Smooth muscle cell (in vitro differentiated cells): ENCODE measurements at regions not wholly inside any gene's neighbourhood (a gene's known extent, or its start where the extent isn't known, plus 50 kb on each side); places are given as distances from the start of the nearest gene placed in this dataset.

Experiments
- DNase-seq: peaks from one replicate; lab custom pipeline; 2025; ENCODE audit not compliant: unreplicated experiment; lab: John Stamatoyannopoulos, UW
- H2AFZ ChIP-seq: fragments of 200-600 bp; sonication (generic); 2 replicates; pipeline ENCODE4 v1.6.0; 2016; ENCODE audit warnings: antibody characterized with exemption, low read depth, mild to moderate bottlenecking
- H3F3A ChIP-seq: fragments of 200-600 bp; sonication (generic); 2 replicates; pipeline ENCODE4 v1.6.0; 2017; ENCODE audit warnings: antibody characterized with exemption, low read depth
- H3K27ac ChIP-seq: fragments of 200-600 bp; sonication (generic); 2 replicates; pipeline ENCODE4 v1.5.1; 2016; ENCODE audit warnings: low read depth, mild to moderate bottlenecking
- H3K27me3 ChIP-seq: fragments of 200-600 bp; sonication (generic); 2 replicates; pipeline ENCODE4 v1.6.1; 2016; ENCODE audit warnings: low read depth, mild to moderate bottlenecking
- H3K36me3 ChIP-seq: fragments of 200-600 bp; sonication (generic); 2 replicates; pipeline ENCODE4 v1.5.1; 2016; ENCODE audit warnings: low read depth
- H3K4me1 ChIP-seq: fragments of 200-600 bp; sonication (generic); 2 replicates; pipeline ENCODE4 v1.5.1; 2016; ENCODE audit warnings: low read depth
- H3K4me2 ChIP-seq: fragments of 200-600 bp; sonication (generic); 2 replicates; pipeline ENCODE4 v1.6.0; 2016; ENCODE audit warnings: mild to moderate bottlenecking
- H3K4me3 ChIP-seq: fragments of 200-600 bp; sonication (generic); 2 replicates; pipeline ENCODE4 v1.5.1; 2016; ENCODE audit warnings: mild to moderate bottlenecking
- H3K79me2 ChIP-seq: fragments of 200-600 bp; sonication (generic); 2 replicates; pipeline ENCODE4 v1.6.0; 2016; ENCODE audit warnings: low read depth, mild to moderate bottlenecking
- H3K9ac ChIP-seq: fragments of 200-600 bp; sonication (generic); 2 replicates; pipeline ENCODE4 v1.6.0; 2016; ENCODE audit warnings: low read depth
- H3K9me3 ChIP-seq: fragments of 200-600 bp; sonication (generic); replicated peaks from 2 replicates; pipeline ENCODE4 v1.5.1; 2016; ENCODE audit warnings: low read depth
- H4K20me1 ChIP-seq: fragments of 200-600 bp; sonication (generic); 2 replicates; pipeline ENCODE4 v1.6.0; 2016; ENCODE audit warnings: low read depth
- WGBS: methylation state at CpG from one replicate; pipeline ENCODE4 v1.1.7; 2016; ENCODE audit warnings: low lambda C conversion rate; 5-methylcytosine and 5-hydroxymethylcytosine counted together
- TF ChIP-seq, protein P1 (sequence below): fragments of 200-600 bp; sonication (generic); IDR thresholded peaks from 2 replicates; pipeline ENCODE4 v1.5.1; 2017; ENCODE audit warnings: borderline replicate concordance, mild to moderate bottlenecking, antibody characterized with exemption; ENCODE audit not compliant: insufficient read depth, poor library complexity, severe bottlenecking

DNA sequence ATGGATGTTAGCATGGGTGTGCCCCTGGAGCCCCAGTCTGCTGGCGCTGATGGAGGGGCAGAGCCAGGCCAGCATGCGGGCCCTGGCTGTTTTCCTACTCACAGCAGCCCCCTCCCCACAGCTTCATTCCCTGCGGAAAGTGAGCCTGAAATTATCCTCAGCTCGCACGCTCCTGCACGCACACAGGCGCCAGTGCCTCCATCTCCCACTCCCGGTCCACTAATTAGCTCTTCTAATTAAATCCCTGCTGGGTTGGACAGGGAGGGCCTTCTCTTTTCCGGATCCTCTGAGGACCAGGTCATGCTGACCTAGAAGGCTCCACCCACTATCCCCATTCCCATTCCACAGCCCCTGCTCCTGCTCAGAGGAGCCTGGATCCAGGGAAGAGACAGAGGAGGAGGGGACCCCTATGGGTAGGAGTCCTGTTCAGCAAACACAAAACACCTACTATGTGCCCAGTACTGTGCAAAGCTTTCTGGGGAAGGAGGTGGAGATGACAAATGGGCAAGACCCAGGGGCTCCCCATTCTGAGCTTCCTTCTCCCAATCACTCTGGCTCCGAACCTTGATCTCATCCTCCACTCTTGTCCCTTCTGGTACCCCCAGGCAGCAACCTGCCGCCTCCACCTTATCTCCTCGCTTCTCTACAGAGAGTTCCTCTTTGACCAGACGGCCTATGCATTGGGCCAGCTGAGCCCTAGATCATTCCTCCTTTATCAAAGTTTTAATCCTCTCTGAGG, 70.2 kb upstream of the CCDC167 start:
- Histone ChIP-seq H3K9me3 (no peaks in the 10 kb centered on the region), H3K27ac (no peak overlapping the region), H3K79me2 (no peaks in the 10 kb centered on the region), H3K4me2 (no peak overlapping the region), H3K27me3 (peaks cover 22% of the 10 kb centered on the region), H3F3A (no peaks in the 10 kb centered on the region), H3K36me3 (no peaks in the 10 kb centered on the region), H3K4me1 (peaks cover 22% of the 10 kb centered on the region), H3K9ac (no peak overlapping the region), H4K20me1 (no peaks in the 10 kb centered on the region), H3K4me3 (no peak overlapping the region), H2AFZ (no peak overlapping the region)
- no peak for DNase-seq
- WGBS, result 87% methylated on average over 13 of the region's 13 CpGs
- TF ChIP-seq, protein P1, sequence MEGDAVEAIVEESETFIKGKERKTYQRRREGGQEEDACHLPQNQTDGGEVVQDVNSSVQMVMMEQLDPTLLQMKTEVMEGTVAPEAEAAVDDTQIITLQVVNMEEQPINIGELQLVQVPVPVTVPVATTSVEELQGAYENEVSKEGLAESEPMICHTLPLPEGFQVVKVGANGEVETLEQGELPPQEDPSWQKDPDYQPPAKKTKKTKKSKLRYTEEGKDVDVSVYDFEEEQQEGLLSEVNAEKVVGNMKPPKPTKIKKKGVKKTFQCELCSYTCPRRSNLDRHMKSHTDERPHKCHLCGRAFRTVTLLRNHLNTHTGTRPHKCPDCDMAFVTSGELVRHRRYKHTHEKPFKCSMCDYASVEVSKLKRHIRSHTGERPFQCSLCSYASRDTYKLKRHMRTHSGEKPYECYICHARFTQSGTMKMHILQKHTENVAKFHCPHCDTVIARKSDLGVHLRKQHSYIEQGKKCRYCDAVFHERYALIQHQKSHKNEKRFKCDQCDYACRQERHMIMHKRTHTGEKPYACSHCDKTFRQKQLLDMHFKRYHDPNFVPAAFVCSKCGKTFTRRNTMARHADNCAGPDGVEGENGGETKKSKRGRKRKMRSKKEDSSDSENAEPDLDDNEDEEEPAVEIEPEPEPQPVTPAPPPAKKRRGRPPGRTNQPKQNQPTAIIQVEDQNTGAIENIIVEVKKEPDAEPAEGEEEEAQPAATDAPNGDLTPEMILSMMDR, result no peak

- H3F3A ChIP-seq, result no peaks in the 10 kb centered on the region
- DNase-seq, result no peak
- TF ChIP-seq, protein P1, result no peak
- no peak overlapping the region for H3K27ac ChIP-seq
- H3K4me1 ChIP-seq, result peaks cover 28% of the 10 kb centered on the region
- WGBS, result 91% methylated on average over 4 of the region's 4 CpGs
- no peak overlapping the region for H3K4me2 ChIP-seq
- no peak overlapping the region for H2AFZ ChIP-seq
- H3K36me3 ChIP-seq, result no peaks in the 10 kb centered on the region
- no peak overlapping the region for H3K4me3 ChIP-seq
- no peak overlapping the region for H3K9ac ChIP-seq
- H3K27me3 ChIP-seq, result peaks cover 24% of the 10 kb centered on the region
- H4K20me1 ChIP-seq, result no peaks in the 10 kb centered on the region
- no peaks in the 10 kb centered on the region for H3K9me3 ChIP-seq
- no peaks in the 10 kb centered on the region for H3K79me2 ChIP-seq
Observed at GRCh38 chr6:37569317-37569716, 69.6 kb upstream of the CCDC167 start.

GRCh38 chr6:37566950-37567349, 67.3 kb upstream of the CCDC167 start:
- Histone ChIP-seq H3K4me1 (peaks cover 40% of the 10 kb centered on the region), H3K27me3 (peaks cover 24% of the 10 kb centered on the region), H3K79me2 (no peaks in the 10 kb centered on the region), H3K9me3 (no peaks in the 10 kb centered on the region), H3K4me2 (no peak overlapping the region), H3K9ac (no peak overlapping the region), H3K4me3 (no peak overlapping the region), H3K27ac (no peak overlapping the region), H4K20me1 (no peaks in the 10 kb centered on the region), H3F3A (no peaks in the 10 kb centered on the region), H2AFZ (no peak overlapping the region), H3K36me3 (no peaks in the 10 kb centered on the region)
- TF ChIP-seq, protein P1, result no peak
- WGBS, result 74% methylated on average over 3 of the region's 3 CpGs
- no peak for DNase-seq
